Smooth muscle cell (in vitro differentiated cells): ENCODE measurements at regions not wholly inside any gene's neighbourhood (a gene's known extent, or its start where the extent isn't known, plus 50 kb on each side); places are given as distances from the start of the nearest gene placed in this dataset.

Source experiments
- DNase-seq: peaks from one replicate; lab custom pipeline; 2025; ENCODE audit not compliant: unreplicated experiment; lab: John Stamatoyannopoulos, UW
- H2AFZ ChIP-seq: fragments of 200-600 bp; sonication (generic); 2 replicates; pipeline ENCODE4 v1.6.0; 2016; ENCODE audit warnings: antibody characterized with exemption, low read depth, mild to moderate bottlenecking
- H3F3A ChIP-seq: fragments of 200-600 bp; sonication (generic); 2 replicates; pipeline ENCODE4 v1.6.0; 2017; ENCODE audit warnings: antibody characterized with exemption, low read depth
- H3K27ac ChIP-seq: fragments of 200-600 bp; sonication (generic); 2 replicates; pipeline ENCODE4 v1.5.1; 2016; ENCODE audit warnings: low read depth, mild to moderate bottlenecking
- H3K27me3 ChIP-seq: fragments of 200-600 bp; sonication (generic); 2 replicates; pipeline ENCODE4 v1.6.1; 2016; ENCODE audit warnings: low read depth, mild to moderate bottlenecking
- H3K36me3 ChIP-seq: fragments of 200-600 bp; sonication (generic); 2 replicates; pipeline ENCODE4 v1.5.1; 2016; ENCODE audit warnings: low read depth
- H3K4me1 ChIP-seq: fragments of 200-600 bp; sonication (generic); 2 replicates; pipeline ENCODE4 v1.5.1; 2016; ENCODE audit warnings: low read depth
- H3K4me2 ChIP-seq: fragments of 200-600 bp; sonication (generic); 2 replicates; pipeline ENCODE4 v1.6.0; 2016; ENCODE audit warnings: mild to moderate bottlenecking
- H3K4me3 ChIP-seq: fragments of 200-600 bp; sonication (generic); 2 replicates; pipeline ENCODE4 v1.5.1; 2016; ENCODE audit warnings: mild to moderate bottlenecking
- H3K79me2 ChIP-seq: fragments of 200-600 bp; sonication (generic); 2 replicates; pipeline ENCODE4 v1.6.0; 2016; ENCODE audit warnings: low read depth, mild to moderate bottlenecking
- H3K9ac ChIP-seq: fragments of 200-600 bp; sonication (generic); 2 replicates; pipeline ENCODE4 v1.6.0; 2016; ENCODE audit warnings: low read depth
- H3K9me3 ChIP-seq: fragments of 200-600 bp; sonication (generic); replicated peaks from 2 replicates; pipeline ENCODE4 v1.5.1; 2016; ENCODE audit warnings: low read depth
- H4K20me1 ChIP-seq: fragments of 200-600 bp; sonication (generic); 2 replicates; pipeline ENCODE4 v1.6.0; 2016; ENCODE audit warnings: low read depth
- CTCF ChIP-seq: fragments of 200-600 bp; sonication (generic); IDR thresholded peaks from 2 replicates; pipeline ENCODE4 v1.5.1; 2017; ENCODE audit warnings: borderline replicate concordance, mild to moderate bottlenecking, antibody characterized with exemption; ENCODE audit not compliant: insufficient read depth, poor library complexity, severe bottlenecking
- WGBS: methylation state at CpG from one replicate; pipeline ENCODE4 v1.1.7; 2016; ENCODE audit warnings: low lambda C conversion rate; 5-methylcytosine and 5-hydroxymethylcytosine counted together

- H3K27ac ChIP-seq: no peak overlapping the region
- WGBS: 93% methylated on average over 3 of the region's 3 CpGs
- H3K27me3 ChIP-seq: no peaks in the 10 kb centered on the region
- DNase-seq: no peak
- H3K36me3 ChIP-seq: no peaks in the 10 kb centered on the region
- no peak overlapping the region for H2AFZ ChIP-seq
- no peak overlapping the region for H3K4me2 ChIP-seq
- no peaks in the 10 kb centered on the region for H3K4me1 ChIP-seq
- no peaks in the 10 kb centered on the region for H3K9me3 ChIP-seq
- no peaks in the 10 kb centered on the region for H3K79me2 ChIP-seq
- no peak for TF ChIP-seq CTCF
- H3K4me3 ChIP-seq: no peak overlapping the region
- H4K20me1 ChIP-seq: no peaks in the 10 kb centered on the region
- H3F3A ChIP-seq: no peaks in the 10 kb centered on the region
- H3K9ac ChIP-seq: no peak overlapping the region
These were observed 500.6 kb upstream of the CHORDC1 start for GRCh38 chr11:90723475-90723874.

- no peak for TF ChIP-seq CTCF
- H3K9me3 ChIP-seq: no peaks in the 10 kb centered on the region
- H3K4me1 ChIP-seq: no peaks in the 10 kb centered on the region
- H3K4me2 ChIP-seq: no peak overlapping the region
- H4K20me1 ChIP-seq: no peaks in the 10 kb centered on the region
- DNase-seq: no peak
- H2AFZ ChIP-seq: peak overlapping the region; percentile 54
- no peak overlapping the region for H3K9ac ChIP-seq
- no peaks in the 10 kb centered on the region for H3F3A ChIP-seq
- WGBS: 75% methylated on average over 3 of the region's 3 CpGs
- H3K79me2 ChIP-seq: no peaks in the 10 kb centered on the region
- H3K27ac ChIP-seq: no peak overlapping the region
- no peak overlapping the region for H3K4me3 ChIP-seq
- no peaks in the 10 kb centered on the region for H3K36me3 ChIP-seq
- H3K27me3 ChIP-seq: no peaks in the 10 kb centered on the region
These were observed 499.8 kb upstream of the CHORDC1 start for GRCh38 chr11:90722552-90723190.

GRCh38 chr11:90717522-90717921 lies 494.7 kb upstream of the CHORDC1 start:
- no peaks in the 10 kb centered on the region for H3F3A ChIP-seq
- H3K36me3 ChIP-seq: no peaks in the 10 kb centered on the region
- H3K27me3 ChIP-seq: no peaks in the 10 kb centered on the region
- H3K27ac ChIP-seq: no peak overlapping the region
- H2AFZ ChIP-seq: no peak overlapping the region
- no peak overlapping the region for H3K4me3 ChIP-seq
- H3K79me2 ChIP-seq: no peaks in the 10 kb centered on the region
- no peaks in the 10 kb centered on the region for H3K4me1 ChIP-seq
- TF ChIP-seq CTCF: no peak
- no peak overlapping the region for H3K9ac ChIP-seq
- no peak for DNase-seq
- H3K9me3 ChIP-seq: peaks cover 8% of the 10 kb centered on the region
- H4K20me1 ChIP-seq: no peaks in the 10 kb centered on the region
- H3K4me2 ChIP-seq: no peak overlapping the region

- Histone ChIP-seq H3K4me2 (no peak overlapping the region), H3K27ac (no peak overlapping the region), H3K9ac (no peak overlapping the region), H3K4me3 (no peak overlapping the region), H3K36me3 (no peaks in the 10 kb centered on the region), H4K20me1 (no peaks in the 10 kb centered on the region), H3F3A (no peaks in the 10 kb centered on the region), H3K9me3 (no peaks in the 10 kb centered on the region), H3K27me3 (no peaks in the 10 kb centered on the region), H3K79me2 (no peaks in the 10 kb centered on the region), H2AFZ (no peak overlapping the region), H3K4me1 (peaks cover 5% of the 10 kb centered on the region)
- no peak for DNase-seq
- TF ChIP-seq CTCF: no peak
These were observed 482.8 kb upstream of the CHORDC1 start for GRCh38 chr11:90705661-90706060.
